ENCODE measurements at regions not wholly inside any gene's neighbourhood (a gene's known extent, or its start where the extent isn't known, plus 50 kb on each side); places are given as distances from the start of the nearest gene placed in this dataset.

GRCh38 chr18:49652881-49653724, 91.2 kb downstream of the LIPG start (continued):
- TF ChIP-seq, protein P1, sequence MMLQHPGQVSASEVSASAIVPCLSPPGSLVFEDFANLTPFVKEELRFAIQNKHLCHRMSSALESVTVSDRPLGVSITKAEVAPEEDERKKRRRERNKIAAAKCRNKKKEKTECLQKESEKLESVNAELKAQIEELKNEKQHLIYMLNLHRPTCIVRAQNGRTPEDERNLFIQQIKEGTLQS (IDR thresholded peaks at IDR 0.05; ENCODE audit: insufficient read depth, low read depth, low read length) = no peak
- TF ChIP-seq RXRA (IDR thresholded peaks at IDR 0.05; ENCODE audit: insufficient read depth, low read depth, low read length) (no peak), SP1 (IDR thresholded peaks at IDR 0.05; ENCODE audit: low read depth, low read length) (no peak), SRF (IDR thresholded peaks at IDR 0.05; ENCODE audit: low read depth, low read length) (no peak), BACH1 (IDR thresholded peaks at IDR 0.05; ENCODE audit: low read length) (no peak)

Measured in H1 (cell line).